ENCODE measurements at regions not wholly inside any gene's neighbourhood (a gene's known extent, or its start where the extent isn't known, plus 50 kb on each side); places are given as distances from the start of the nearest gene placed in this dataset.

GRCh38 chr10:71073451-71074175 is 138.8 kb upstream of the UNC5B start:
- TF ChIP-seq CTCF (optimal IDR thresholded peaks at IDR 0.05 in 1 of 3, IDR thresholded peaks at IDR 0.05 in 1 of 3, conservative IDR thresholded peaks at IDR 0.05 in 1 of 3; ENCODE audit: extremely low read depth in 1 of 3, insufficient read depth in 2 of 3, low read length in 3 of 3) (no peak), EZH2 (IDR thresholded peaks at IDR 0.05; ENCODE audit: low read length) (no peak)

Data from keratinocyte (primary cell).